ENCODE measurements at regions not wholly inside any gene's neighbourhood (a gene's known extent, or its start where the extent isn't known, plus 50 kb on each side); places are given as distances from the start of the nearest gene placed in this dataset.

- Mint-ChIP-seq H3K4me1 (no peaks in the 10 kb centered on the region), H3K27me3 (peaks cover 81% of the 10 kb centered on the region), H3K36me3 (ENCODE audit: insufficient read depth) (no peaks in the 10 kb centered on the region), H3K27ac (ENCODE audit: low read depth) (no peak overlapping the region), H3K4me3 (no peak overlapping the region), H3K9me3 (no peaks in the 10 kb centered on the region)
- DNase-seq (ENCODE audit: low spot score in 2 of 2) = no peak
- no peak for ATAC-seq (replicated peaks; ENCODE audit: extremely low read depth, poor library complexity, severe bottlenecking)
These were observed 118.3 kb downstream of the CMPK2 start for GRCh38 chr2:6747433-6747832.

GRCh38 chr2:6748406-6749067 is 117.2 kb downstream of the CMPK2 start:
- no peaks in the 10 kb centered on the region for H3K9me3 Mint-ChIP-seq
- ATAC-seq (replicated peaks; ENCODE audit: extremely low read depth, poor library complexity, severe bottlenecking) (no peak), DNase-seq (ENCODE audit: low spot score in 2 of 2) (no peak)
- no peak overlapping the region for H3K27ac Mint-ChIP-seq (ENCODE audit: low read depth)
- no peaks in the 10 kb centered on the region for H3K36me3 Mint-ChIP-seq (ENCODE audit: insufficient read depth)
- no peaks in the 10 kb centered on the region for H3K4me1 Mint-ChIP-seq
- H3K27me3 Mint-ChIP-seq = peaks cover 82% of the 10 kb centered on the region
- H3K4me3 Mint-ChIP-seq = no peak overlapping the region

- no peak overlapping the region for H3K4me3 Mint-ChIP-seq
These were observed 115.7 kb downstream of the CMPK2 start for GRCh38 chr2:6749962-6750361.

GRCh38 chr2:6750411-6751158 is 115.1 kb downstream of the CMPK2 start:
- Mint-ChIP-seq H3K4me3 (no peak overlapping the region), H3K27ac (ENCODE audit: low read depth) (no peak overlapping the region), H3K4me1 (no peaks in the 10 kb centered on the region), H3K36me3 (ENCODE audit: insufficient read depth) (no peaks in the 10 kb centered on the region), H3K27me3 (peaks cover 82% of the 10 kb centered on the region), H3K9me3 (no peaks in the 10 kb centered on the region)
- no peak for ATAC-seq (replicated peaks; ENCODE audit: extremely low read depth, poor library complexity, severe bottlenecking)
- DNase-seq (ENCODE audit: low spot score in 2 of 2) = no peak

More at GRCh38 chr2:6749962-6750361, 115.7 kb downstream of the CMPK2 start:
- ATAC-seq (replicated peaks; ENCODE audit: extremely low read depth, poor library complexity, severe bottlenecking) (no peak), DNase-seq (ENCODE audit: low spot score in 2 of 2) (no peak)
- Mint-ChIP-seq H3K27me3 (peaks cover 88% of the 10 kb centered on the region), H3K9me3 (no peaks in the 10 kb centered on the region), H3K27ac (ENCODE audit: low read depth) (no peak overlapping the region), H3K36me3 (ENCODE audit: insufficient read depth) (no peaks in the 10 kb centered on the region), H3K4me1 (no peaks in the 10 kb centered on the region)

GRCh38 chr2:6754419-6754818 is 111.3 kb downstream of the CMPK2 start:
- no peak overlapping the region for H3K27ac Mint-ChIP-seq (ENCODE audit: low read depth)
- no peaks in the 10 kb centered on the region for H3K4me1 Mint-ChIP-seq
- peaks cover 2% of the 10 kb centered on the region for H3K36me3 Mint-ChIP-seq (ENCODE audit: insufficient read depth)
- DNase-seq (ENCODE audit: low spot score in 2 of 2) (no peak), ATAC-seq (replicated peaks; ENCODE audit: extremely low read depth, poor library complexity, severe bottlenecking) (no peak)
- H3K4me3 Mint-ChIP-seq = no peak overlapping the region
- H3K27me3 Mint-ChIP-seq = peaks cover 46% of the 10 kb centered on the region
- H3K9me3 Mint-ChIP-seq = no peaks in the 10 kb centered on the region

- H3K27ac Mint-ChIP-seq (ENCODE audit: low read depth) = no peak overlapping the region
- ATAC-seq (replicated peaks; ENCODE audit: extremely low read depth, poor library complexity, severe bottlenecking) (no peak), DNase-seq (ENCODE audit: low spot score in 2 of 2) (no peak)
- no peaks in the 10 kb centered on the region for H3K9me3 Mint-ChIP-seq
- no peak overlapping the region for H3K4me3 Mint-ChIP-seq
- no peaks in the 10 kb centered on the region for H3K4me1 Mint-ChIP-seq
- H3K27me3 Mint-ChIP-seq = peaks cover 37% of the 10 kb centered on the region
- H3K36me3 Mint-ChIP-seq (ENCODE audit: insufficient read depth) = peaks cover 2% of the 10 kb centered on the region
These were observed 110.3 kb downstream of the CMPK2 start for GRCh38 chr2:6755456-6755855.

- Mint-ChIP-seq H3K27me3 (peaks cover 24% of the 10 kb centered on the region), H3K4me1 (no peaks in the 10 kb centered on the region), H3K36me3 (ENCODE audit: insufficient read depth) (peaks cover 2% of the 10 kb centered on the region), H3K9me3 (no peaks in the 10 kb centered on the region), H3K4me3 (no peak overlapping the region), H3K27ac (ENCODE audit: low read depth) (no peak overlapping the region)
- DNase-seq (ENCODE audit: low spot score in 2 of 2) (no peak), ATAC-seq (replicated peaks; ENCODE audit: extremely low read depth, poor library complexity, severe bottlenecking) (no peak)
These were observed 108.5 kb downstream of the CMPK2 start for GRCh38 chr2:6757215-6757614.

GRCh38 chr2:6759689-6760088 is 106.0 kb downstream of the CMPK2 start:
- no peak overlapping the region for H3K27ac Mint-ChIP-seq (ENCODE audit: low read depth)
- peaks cover 2% of the 10 kb centered on the region for H3K36me3 Mint-ChIP-seq (ENCODE audit: insufficient read depth)
- H3K9me3 Mint-ChIP-seq = no peaks in the 10 kb centered on the region
- H3K27me3 Mint-ChIP-seq = peaks cover under 1% of the 10 kb centered on the region
- H3K4me3 Mint-ChIP-seq = no peak overlapping the region
- no peak for DNase-seq (ENCODE audit: low spot score in 2 of 2)
- no peaks in the 10 kb centered on the region for H3K4me1 Mint-ChIP-seq
- ATAC-seq (replicated peaks; ENCODE audit: extremely low read depth, poor library complexity, severe bottlenecking) = no peak

GRCh38 chr2:6760132-6760531 is 105.6 kb downstream of the CMPK2 start:
- H3K4me3 Mint-ChIP-seq = no peak overlapping the region
- DNase-seq (ENCODE audit: low spot score in 2 of 2) (no peak), ATAC-seq (replicated peaks; ENCODE audit: extremely low read depth, poor library complexity, severe bottlenecking) (no peak)
- no peaks in the 10 kb centered on the region for H3K4me1 Mint-ChIP-seq
- no peaks in the 10 kb centered on the region for H3K9me3 Mint-ChIP-seq
- H3K27me3 Mint-ChIP-seq = no peaks in the 10 kb centered on the region
- H3K36me3 Mint-ChIP-seq (ENCODE audit: insufficient read depth) = peaks cover 2% of the 10 kb centered on the region
- no peak overlapping the region for H3K27ac Mint-ChIP-seq (ENCODE audit: low read depth)

GRCh38 chr2:6764968-6765723 is 100.6 kb downstream of the CMPK2 start:
- DNase-seq (ENCODE audit: low spot score in 2 of 2) (no peak), ATAC-seq (replicated peaks; ENCODE audit: extremely low read depth, poor library complexity, severe bottlenecking) (no peak)
- Mint-ChIP-seq H3K9me3 (no peaks in the 10 kb centered on the region), H3K4me1 (no peaks in the 10 kb centered on the region), H3K27ac (ENCODE audit: low read depth) (no peak overlapping the region), H3K4me3 (no peak overlapping the region), H3K27me3 (no peaks in the 10 kb centered on the region), H3K36me3 (ENCODE audit: insufficient read depth) (no peaks in the 10 kb centered on the region)

- no peaks in the 10 kb centered on the region for H3K9me3 Mint-ChIP-seq
- peaks cover 10% of the 10 kb centered on the region for H3K27me3 Mint-ChIP-seq
- H3K4me1 Mint-ChIP-seq = no peaks in the 10 kb centered on the region
- DNase-seq (ENCODE audit: low spot score in 2 of 2) (no peak), ATAC-seq (replicated peaks; ENCODE audit: extremely low read depth, poor library complexity, severe bottlenecking) (no peak)
- no peaks in the 10 kb centered on the region for H3K36me3 Mint-ChIP-seq (ENCODE audit: insufficient read depth)
- H3K27ac Mint-ChIP-seq (ENCODE audit: low read depth) = no peak overlapping the region
- no peak overlapping the region for H3K4me3 Mint-ChIP-seq
These were observed 96.4 kb downstream of the CMPK2 start for GRCh38 chr2:6769346-6769745.

GRCh38 chr2:6770006-6770405 is 95.7 kb downstream of the CMPK2 start:
- DNase-seq (ENCODE audit: low spot score in 2 of 2) (no peak), ATAC-seq (replicated peaks; ENCODE audit: extremely low read depth, poor library complexity, severe bottlenecking) (no peak)
- H3K27me3 Mint-ChIP-seq = peaks cover 16% of the 10 kb centered on the region
- H3K36me3 Mint-ChIP-seq (ENCODE audit: insufficient read depth) = no peaks in the 10 kb centered on the region
- H3K27ac Mint-ChIP-seq (ENCODE audit: low read depth) = no peak overlapping the region
- H3K4me1 Mint-ChIP-seq = no peaks in the 10 kb centered on the region
- H3K4me3 Mint-ChIP-seq = no peak overlapping the region
- no peaks in the 10 kb centered on the region for H3K9me3 Mint-ChIP-seq

Measured in central memory CD8-positive, alpha-beta T cell (primary cell).